ENCODE measurements at regions not wholly inside any gene's neighbourhood (a gene's known extent, or its start where the extent isn't known, plus 50 kb on each side); places are given as distances from the start of the nearest gene placed in this dataset.

GRCh38 chr12:46667551-46667950 is 158.2 kb downstream of the SLC38A4 start:
- Histone ChIP-seq H3K79me2 (ENCODE audit: insufficient read depth, low read length) (no peaks in the 10 kb centered on the region), H3K36me3 (ENCODE audit: control insufficient read depth in 1 of 2, insufficient read depth in 2 of 2, low read length in 2 of 2) (no peaks in the 10 kb centered on the region), H3K9me2 (ENCODE audit: insufficient read depth) (no peaks in the 10 kb centered on the region), H3K9ac (ENCODE audit: low read length) (no peak overlapping the region), H3K4me1 (ENCODE audit: control insufficient read depth in 1 of 2, insufficient read depth in 2 of 2, low read length in 2 of 2) (peaks cover 36 to 38% of the 10 kb centered on the region in 2 experiments), H3K4me2 (ENCODE audit: low read length) (no peak overlapping the region), H4K20me1 (ENCODE audit: insufficient read depth) (no peaks in the 10 kb centered on the region), H3K4me3 (replicated peaks in 1 of 2; ENCODE audit: low read depth in 1 of 2, low read length in 2 of 2) (no peak overlapping the region), H3K27ac (ENCODE audit: low read depth, low read length) (no peak overlapping the region), H3K27me3 (ENCODE audit: insufficient read depth, low read length) (no peaks in the 10 kb centered on the region), H3K9me3 (ENCODE audit: control insufficient read depth in 1 of 2, insufficient read depth in 1 of 2, low read depth in 1 of 2, low read length in 2 of 2) (no peaks in the 10 kb centered on the region), H2AFZ (ENCODE audit: low read depth, low read length, poor library complexity, severe bottlenecking) (no peak overlapping the region)
- DNase-seq (ENCODE audit: low read depth, low spot score) (no peak), ATAC-seq (no peak)
- ChIA-PET POLR2A (no interaction called here), CTCF (interaction anchor here (0.6 kb wide), 1 partner anchor 8 kb away, joined by 4 read pairs; no protein-coding TSS in a partner anchor), RAD21 (ENCODE audit: low non-redundant PET in 1 of 2, low total read pairs in 2 of 2, uncharacterized antibody in 2 of 2, unreplicated experiment in 2 of 2) (no interaction called here)
- no TSS peak for BruUV-seq (replicated peaks)
- intact Hi-C loops (cut with micrococcal nuclease) = loop anchor here (10.0 kb wide), 1 partner anchor 193 kb away; no protein-coding TSS in a partner anchor
- TF ChIP-seq SIN3A (IDR thresholded peaks at IDR 0.05; ENCODE audit: low read depth) = no peak
- no peak for TF ChIP-seq ELF1 (IDR thresholded peaks at IDR 0.05; ENCODE audit: borderline replicate concordance, low read depth)
- no peak for TF ChIP-seq SP1 (IDR thresholded peaks at IDR 0.05; ENCODE audit: low read depth)
- TF ChIP-seq REST (IDR thresholded peaks at IDR 0.05; ENCODE audit: low read depth) = no peak
- no peak for TF ChIP-seq ZBTB33 (IDR thresholded peaks at IDR 0.05; ENCODE audit: extremely low read depth, insufficient replicate concordance, low read length)
- TF ChIP-seq POLR2A (IDR thresholded peaks at IDR 0.05; ENCODE audit: borderline replicate concordance, extremely low read depth, insufficient read depth, insufficient read length) = no peak
- TF ChIP-seq RAD21 (IDR thresholded peaks at IDR 0.05; ENCODE audit: low read depth) = no peak
- TF ChIP-seq CTCF (IDR thresholded peaks at IDR 0.05 in 2 of 3, conservative IDR thresholded peaks at IDR 0.05 in 1 of 3; ENCODE audit: borderline replicate concordance in 1 of 3, insufficient read depth in 1 of 3, low read depth in 2 of 3, low read length in 2 of 3) = no peak
- TF ChIP-seq JUND (IDR thresholded peaks at IDR 0.05) = no peak
- TF ChIP-seq SRF (IDR thresholded peaks at IDR 0.05; ENCODE audit: low read depth) = no peak
- TF ChIP-seq POLR2AphosphoS5 (IDR thresholded peaks at IDR 0.05; ENCODE audit: low read depth, low read length) = no peak

Measured in HCT116 (cell line).